Cardiac muscle cell (in vitro differentiated cells and primary cell): ENCODE measurements at regions not wholly inside any gene's neighbourhood (a gene's known extent, or its start where the extent isn't known, plus 50 kb on each side); places are given as distances from the start of the nearest gene placed in this dataset.

Experiments used
- DNase-seq, 2 donors: peaks; one replicate each; pipeline versions ENCODE4 v3.0.0 to v3.0.0-alpha.2; 2010 to 2017; ENCODE audit warnings: low read depth in 1 of 2, low spot score in 1 of 2
- H3K27ac ChIP-seq: fragments of 200-600 bp; sonication (generic); 2 replicates; pipeline ENCODE4 v1.5.1; 2016
- H3K27me3 ChIP-seq: fragments of 200-600 bp; sonication (generic); 2 replicates; pipeline ENCODE4 v1.6.0; 2016; ENCODE audit warnings: control low read depth
- H3K36me3 ChIP-seq: fragments of 200-600 bp; sonication (generic); 2 replicates; pipeline ENCODE4 v1.5.1; 2016; ENCODE audit warnings: control low read depth
- H3K4me1 ChIP-seq: fragments of 200-600 bp; sonication (generic); 2 replicates; pipeline ENCODE4 v1.8.1; 2017; ENCODE audit warnings: low read depth, mild to moderate bottlenecking, mixed run types
- H3K4me3 ChIP-seq: fragments of 200-600 bp; sonication (generic); 2 replicates; pipeline ENCODE4 v1.5.1; 2016; ENCODE audit warnings: mild to moderate bottlenecking
- H3K9me3 ChIP-seq: fragments of 200-600 bp; sonication (generic); 2 replicates; pipeline ENCODE4 v1.5.1; 2017; ENCODE audit warnings: low read depth, mild to moderate bottlenecking, control low read depth
- TF ChIP-seq, protein P1 (sequence below): IDR thresholded peaks from 2 replicates; pipeline ENCODE4 v1.5.1; 2012; ENCODE audit warnings: low read depth, mild to moderate bottlenecking, low read length

GRCh38 chr18:67682516-67682915 is 166.0 kb upstream of the DSEL start:
- DNase-seq, result no peak
- H3K9me3 ChIP-seq, result no peaks in the 10 kb centered on the region
- no peaks in the 10 kb centered on the region for H3K4me1 ChIP-seq
- TF ChIP-seq, protein P1, sequence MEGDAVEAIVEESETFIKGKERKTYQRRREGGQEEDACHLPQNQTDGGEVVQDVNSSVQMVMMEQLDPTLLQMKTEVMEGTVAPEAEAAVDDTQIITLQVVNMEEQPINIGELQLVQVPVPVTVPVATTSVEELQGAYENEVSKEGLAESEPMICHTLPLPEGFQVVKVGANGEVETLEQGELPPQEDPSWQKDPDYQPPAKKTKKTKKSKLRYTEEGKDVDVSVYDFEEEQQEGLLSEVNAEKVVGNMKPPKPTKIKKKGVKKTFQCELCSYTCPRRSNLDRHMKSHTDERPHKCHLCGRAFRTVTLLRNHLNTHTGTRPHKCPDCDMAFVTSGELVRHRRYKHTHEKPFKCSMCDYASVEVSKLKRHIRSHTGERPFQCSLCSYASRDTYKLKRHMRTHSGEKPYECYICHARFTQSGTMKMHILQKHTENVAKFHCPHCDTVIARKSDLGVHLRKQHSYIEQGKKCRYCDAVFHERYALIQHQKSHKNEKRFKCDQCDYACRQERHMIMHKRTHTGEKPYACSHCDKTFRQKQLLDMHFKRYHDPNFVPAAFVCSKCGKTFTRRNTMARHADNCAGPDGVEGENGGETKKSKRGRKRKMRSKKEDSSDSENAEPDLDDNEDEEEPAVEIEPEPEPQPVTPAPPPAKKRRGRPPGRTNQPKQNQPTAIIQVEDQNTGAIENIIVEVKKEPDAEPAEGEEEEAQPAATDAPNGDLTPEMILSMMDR, result no peak
- no peaks in the 10 kb centered on the region for H3K27me3 ChIP-seq
- H3K27ac ChIP-seq, result no peak overlapping the region
- no peaks in the 10 kb centered on the region for H3K36me3 ChIP-seq
- H3K4me3 ChIP-seq, result no peak overlapping the region

DNA sequence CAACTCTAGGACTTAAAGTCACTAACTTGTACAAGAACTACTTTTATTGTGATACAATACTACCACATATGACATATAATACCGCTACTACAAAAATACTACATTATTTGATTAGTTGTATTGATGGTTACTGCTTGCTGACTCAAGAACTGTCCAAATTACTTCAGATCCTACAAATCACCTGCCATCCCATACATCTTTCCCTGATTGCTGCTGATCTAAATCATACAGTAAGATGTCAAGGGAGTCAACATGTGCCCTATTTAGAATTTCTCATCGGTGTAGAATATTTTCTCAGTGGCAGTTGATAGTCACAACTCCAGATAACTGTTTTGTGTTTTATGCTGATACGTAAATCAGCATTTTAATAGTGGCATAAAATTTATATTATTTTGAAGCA is 161.0 kb upstream of the DSEL start:
- Histone ChIP-seq H3K4me3 (no peak overlapping the region), H3K27me3 (no peaks in the 10 kb centered on the region), H3K4me1 (no peaks in the 10 kb centered on the region), H3K9me3 (no peaks in the 10 kb centered on the region), H3K36me3 (no peaks in the 10 kb centered on the region), H3K27ac (no peak overlapping the region)
- TF ChIP-seq, protein P1, result no peak
- DNase-seq, result no peak

DNA sequence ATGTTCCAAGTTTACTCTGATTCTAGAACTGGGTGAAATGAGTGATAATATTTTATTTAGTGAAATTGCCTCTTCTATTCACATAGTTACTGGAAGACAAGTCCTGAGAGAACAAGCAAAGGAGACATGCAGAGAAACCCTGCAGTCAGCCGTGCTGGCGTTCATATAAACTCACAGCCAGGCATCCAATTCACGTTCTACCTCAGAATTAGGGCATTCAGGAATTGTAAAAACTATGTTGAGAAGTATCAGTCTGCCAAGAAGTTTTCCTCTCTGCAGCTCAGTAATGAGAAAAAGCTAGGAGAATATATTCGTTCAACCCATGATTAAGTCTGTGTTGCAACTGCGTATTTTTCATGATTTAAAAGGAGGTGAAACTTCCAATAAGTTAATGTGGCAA is 156.2 kb upstream of the DSEL start:
- Histone ChIP-seq H3K4me1 (no peaks in the 10 kb centered on the region), H3K4me3 (no peak overlapping the region), H3K36me3 (no peaks in the 10 kb centered on the region), H3K9me3 (no peaks in the 10 kb centered on the region), H3K27me3 (no peaks in the 10 kb centered on the region), H3K27ac (no peak overlapping the region)
- TF ChIP-seq, protein P1, result no peak
- DNase-seq, result no peak

DNA sequence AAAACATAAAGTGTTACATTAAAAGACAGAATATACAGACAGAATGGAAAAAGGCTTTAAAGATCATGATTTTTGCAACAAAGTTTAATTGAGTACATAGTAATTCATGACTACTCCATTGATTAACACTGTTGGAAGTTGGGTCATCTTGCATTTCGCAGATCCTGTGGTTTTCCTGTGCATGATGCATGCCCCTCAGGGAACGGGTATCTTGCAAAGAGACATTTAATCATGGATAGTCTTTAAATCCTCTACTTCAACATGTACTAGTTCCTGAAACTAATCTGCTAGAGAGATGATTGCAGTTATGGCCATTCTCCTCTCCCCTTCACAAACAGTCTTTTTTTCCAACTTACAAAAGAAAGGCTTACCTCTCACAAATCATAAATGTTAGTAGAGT is 155.6 kb upstream of the DSEL start:
- Histone ChIP-seq H3K4me3 (no peak overlapping the region), H3K4me1 (no peaks in the 10 kb centered on the region), H3K27ac (no peak overlapping the region), H3K27me3 (no peaks in the 10 kb centered on the region), H3K9me3 (no peaks in the 10 kb centered on the region), H3K36me3 (no peaks in the 10 kb centered on the region)
- TF ChIP-seq, protein P1, result no peak
- peak in 1 of 2 donors; percentile 23 for DNase-seq

GRCh38 chr18:67670024-67670543 is 153.6 kb upstream of the DSEL start:
- no peaks in the 10 kb centered on the region for H3K27me3 ChIP-seq
- no peaks in the 10 kb centered on the region for H3K4me1 ChIP-seq
- H3K4me3 ChIP-seq, result no peak overlapping the region
- DNase-seq, result peak in 1 of 2 donors; percentile 79
- no peak overlapping the region for H3K27ac ChIP-seq
- no peaks in the 10 kb centered on the region for H3K36me3 ChIP-seq
- TF ChIP-seq, protein P1, result no peak
- no peaks in the 10 kb centered on the region for H3K9me3 ChIP-seq

DNA sequence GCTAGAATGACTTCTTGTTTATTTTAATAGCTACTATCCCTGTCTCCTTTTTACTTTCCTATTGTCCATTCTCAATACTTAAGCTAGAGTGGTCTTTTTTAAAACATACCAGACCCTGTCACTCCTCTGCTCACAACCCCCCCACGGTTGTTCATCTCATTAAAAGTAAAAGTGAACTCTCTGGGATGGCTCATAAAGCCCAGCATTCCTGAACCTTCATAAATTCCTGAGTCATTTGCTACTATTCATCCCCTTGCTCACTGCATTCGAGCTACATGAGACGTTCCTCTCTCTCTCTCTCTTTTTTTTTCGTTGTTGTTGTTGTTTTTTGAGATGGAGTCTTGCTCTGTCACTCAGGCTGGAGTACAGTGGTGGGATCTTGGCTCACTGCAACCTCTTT is 148.7 kb upstream of the DSEL start:
- H3K36me3 ChIP-seq, result no peaks in the 10 kb centered on the region
- H3K27ac ChIP-seq, result no peak overlapping the region
- H3K4me1 ChIP-seq, result no peaks in the 10 kb centered on the region
- H3K9me3 ChIP-seq, result no peaks in the 10 kb centered on the region
- TF ChIP-seq, protein P1, result no peak
- no peak overlapping the region for H3K4me3 ChIP-seq
- no peaks in the 10 kb centered on the region for H3K27me3 ChIP-seq
- DNase-seq, result peak in 1 of 2 donors; percentile 9
